ENCODE measurements at regions not wholly inside any gene's neighbourhood (a gene's known extent, or its start where the extent isn't known, plus 50 kb on each side); places are given as distances from the start of the nearest gene placed in this dataset.
"Not testable (repeated sequence)": the region's sequence is repeated elsewhere in the genome, so short reads cannot be mapped to it uniquely, and the experiment has no call there.

GRCh38 chr11:14589421-14589820 lies 54.2 kb upstream of the PDE3B start:
- CTCF ChIA-PET, result no interaction called here
- Histone ChIP-seq H2AFZ (ENCODE audit: control insufficient read depth, low read depth, low read length) (no peak overlapping the region), H3K4me2 (ENCODE audit: control insufficient read depth, insufficient read depth) (no peak overlapping the region), H3K27me3 (replicated peaks in 1 of 2; ENCODE audit: control insufficient read depth in 2 of 2, insufficient read depth in 2 of 2, low read length in 1 of 2) (no peaks in the 10 kb centered on the region), H3K4me3 (no peak overlapping the region), H3K9me3 (replicated peaks; ENCODE audit: control insufficient read depth, insufficient read depth, low read length) (no peaks in the 10 kb centered on the region), H3K79me2 (ENCODE audit: control insufficient read depth, insufficient read depth, low read length) (no peaks in the 10 kb centered on the region), H3K9ac (ENCODE audit: control insufficient read depth, insufficient read depth, low read length) (no peak overlapping the region), H3K4me1 (ENCODE audit: control insufficient read depth, insufficient read depth, low read length) (no peaks in the 10 kb centered on the region), H4K20me1 (ENCODE audit: control insufficient read depth, insufficient read depth) (no peaks in the 10 kb centered on the region), H3K36me3 (ENCODE audit: control insufficient read depth in 2 of 2, insufficient read depth in 2 of 2, low read length in 1 of 2) (no peaks in the 10 kb centered on the region), H3K27ac (ENCODE audit: control insufficient read depth, insufficient read depth) (no peak overlapping the region)
- POLR2A ChIA-PET, result no interaction called here
- intact Hi-C loops (cut with micrococcal nuclease; ENCODE audit: unreplicated experiment), result no loop called here
- ATAC-seq (no peak), FAIRE-seq (no peak), DNase-seq (ENCODE audit: low read depth, low spot score) (no peak)
- 69% methylated on average over 2 of the region's 2 CpGs for WGBS (ENCODE audit: insufficient coverage, insufficient replicate concordance, low lambda C conversion rate, missing lambda C conversion rate)
- RAD21 ChIA-PET (ENCODE audit: unreplicated experiment), result no interaction called here
- SMC1A ChIA-PET (ENCODE audit: uncharacterized antibody, unreplicated experiment), result no interaction called here
- no peak for TF ChIP-seq NR2F1 (conservative IDR thresholded peaks at IDR 0.05)
- no peak for TF ChIP-seq REST (IDR thresholded peaks at IDR 0.05; ENCODE audit: low read depth, low read length)
- TF ChIP-seq HSF1 (IDR thresholded peaks at IDR 0.05; ENCODE audit: low read depth, low read length), result no peak
- TF ChIP-seq BMI1 (IDR thresholded peaks at IDR 0.05; ENCODE audit: borderline replicate concordance), result no peak
- no peak for TF ChIP-seq IRF3 (IDR thresholded peaks at IDR 0.05)
- no peak for TF ChIP-seq E4F1 (IDR thresholded peaks at IDR 0.05; ENCODE audit: borderline replicate concordance, partially characterized antibody)
- TF ChIP-seq RAD51 (IDR thresholded peaks at IDR 0.05), result no peak
- no peak for TF ChIP-seq CEBPB (IDR thresholded peaks at IDR 0.05; ENCODE audit: borderline replicate concordance in 1 of 2, low read depth in 2 of 2, low read length in 2 of 2)
- no peak for TF ChIP-seq RUNX3 (IDR thresholded peaks at IDR 0.05; ENCODE audit: low read length)
- no TSS peak for BruUV-seq (replicated peaks)
- in situ Hi-C loops (cut with MboI), result no loop called here

- RAD21 ChIA-PET (ENCODE audit: unreplicated experiment), result not testable (repeated sequence)
- WGBS (ENCODE audit: insufficient coverage, insufficient replicate concordance, low lambda C conversion rate, missing lambda C conversion rate), result 89% methylated on average over 19 of the region's 19 CpGs
Observed at GRCh38 chr11:14591046-14591445, 52.6 kb upstream of the PDE3B start.

More at GRCh38 chr11:14591046-14591445, 52.6 kb upstream of the PDE3B start:
- in situ Hi-C loops (cut with MboI); ATAC-seq; H3K79me2 ChIP-seq (ENCODE audit: control insufficient read depth, insufficient read depth, low read length); H3K36me3 ChIP-seq (ENCODE audit: control insufficient read depth in 2 of 2, insufficient read depth in 2 of 2, low read length in 1 of 2); H3K4me3 ChIP-seq; SMC1A ChIA-PET (ENCODE audit: uncharacterized antibody, unreplicated experiment); H4K20me1 ChIP-seq (ENCODE audit: control insufficient read depth, insufficient read depth); DNase-seq (ENCODE audit: low read depth, low spot score); POLR2A ChIA-PET; H3K27ac ChIP-seq (ENCODE audit: control insufficient read depth, insufficient read depth); BruUV-seq (replicated peaks); H3K4me1 ChIP-seq (ENCODE audit: control insufficient read depth, insufficient read depth, low read length); CTCF ChIA-PET; H2AFZ ChIP-seq (ENCODE audit: control insufficient read depth, low read depth, low read length); H3K9me3 ChIP-seq (replicated peaks; ENCODE audit: control insufficient read depth, insufficient read depth, low read length); FAIRE-seq; H3K9ac ChIP-seq (ENCODE audit: control insufficient read depth, insufficient read depth, low read length); intact Hi-C loops (cut with micrococcal nuclease; ENCODE audit: unreplicated experiment); H3K4me2 ChIP-seq (ENCODE audit: control insufficient read depth, insufficient read depth); H3K27me3 ChIP-seq (replicated peaks in 1 of 2; ENCODE audit: control insufficient read depth in 2 of 2, insufficient read depth in 2 of 2, low read length in 1 of 2): not testable (repeated sequence)
